Hepatocyte (in vitro differentiated cells): ENCODE measurements at regions not wholly inside any gene's neighbourhood (a gene's known extent, or its start where the extent isn't known, plus 50 kb on each side); places are given as distances from the start of the nearest gene placed in this dataset.
"Not testable (repeated sequence)": the region's sequence is repeated elsewhere in the genome, so short reads cannot be mapped to it uniquely, and the experiment has no call there.

Experiments
- DNase-seq: peaks from one replicate; pipeline ENCODE4 v3.0.0-alpha.2; 2016; ENCODE audit warnings: low spot score
- H2AFZ ChIP-seq: fragments of 200-600 bp; sonication (generic); 2 replicates; pipeline ENCODE4 v1.6.0; 2016; ENCODE audit warnings: antibody characterized with exemption, mild to moderate bottlenecking
- H3K27ac ChIP-seq: fragments of 200-600 bp; sonication (generic); 2 replicates; pipeline ENCODE4 v1.5.1; 2016; ENCODE audit warnings: mild to moderate bottlenecking
- H3K27me3 ChIP-seq: fragments of 200-600 bp; sonication (generic); 2 replicates; pipeline ENCODE4 v1.6.1; 2016
- H3K36me3 ChIP-seq: fragments of 200-600 bp; sonication (generic); replicated peaks from 2 replicates; pipeline ENCODE4 v1.5.1; 2016; ENCODE audit warnings: low read depth; ENCODE audit not compliant: insufficient read depth
- H3K4me1 ChIP-seq: fragments of 200-600 bp; sonication (generic); 2 replicates; pipeline ENCODE4 v1.5.1; 2016; ENCODE audit warnings: mild to moderate bottlenecking, moderate library complexity; ENCODE audit not compliant: insufficient read depth
- H3K4me2 ChIP-seq: fragments of 200-600 bp; sonication (generic); 2 replicates; pipeline ENCODE4 v1.6.0; 2016
- H3K4me3 ChIP-seq: fragments of 200-600 bp; sonication (generic); 2 replicates; pipeline ENCODE4 v1.5.1; 2016; ENCODE audit warnings: mild to moderate bottlenecking
- H3K79me2 ChIP-seq: fragments of 200-600 bp; sonication (generic); 2 replicates; pipeline ENCODE4 v1.6.0; 2017; ENCODE audit warnings: mild to moderate bottlenecking
- H3K9me2 ChIP-seq: fragments of 200-600 bp; sonication (generic); replicated peaks from 2 replicates; pipeline ENCODE4 v1.6.0; 2017; ENCODE audit warnings: mild to moderate bottlenecking; ENCODE audit not compliant: insufficient read depth
- H3K9me3 ChIP-seq: fragments of 200-600 bp; sonication (generic); 2 replicates; pipeline ENCODE4 v1.5.1; 2016; ENCODE audit warnings: low read depth, mild to moderate bottlenecking
- H4K20me1 ChIP-seq: fragments of 200-600 bp; sonication (generic); 2 replicates; pipeline ENCODE4 v1.6.0; 2016; ENCODE audit warnings: mild to moderate bottlenecking; ENCODE audit not compliant: insufficient read depth, poor library complexity, severe bottlenecking
- EZH2 ChIP-seq: fragments of 200-600 bp; sonication (generic); IDR thresholded peaks from 2 replicates; pipeline ENCODE4 v1.6.1; 2016; ENCODE audit warnings: antibody characterized with exemption, mild to moderate bottlenecking, borderline replicate concordance
- EZH2phosphoT487 ChIP-seq: fragments of 200-600 bp; sonication (generic); IDR thresholded peaks from one replicate; pipeline ENCODE4 v1.6.1; 2018; ENCODE audit warnings: antibody characterized with exemption, mild to moderate bottlenecking, low read depth, moderate library complexity; ENCODE audit not compliant: unreplicated experiment, severe bottlenecking
- WGBS: methylation state at CpG from one replicate; pipeline ENCODE4 v1.1.6; 2016; ENCODE audit warnings: low lambda C conversion rate; ENCODE audit errors: missing lambda C conversion rate; 5-methylcytosine and 5-hydroxymethylcytosine counted together
- TF ChIP-seq, protein P1 (sequence below): fragments of 200-600 bp; sonication (generic); IDR thresholded peaks from 2 replicates; pipeline ENCODE4 v1.5.1; 2016; ENCODE audit warnings: antibody characterized with exemption, mild to moderate bottlenecking; ENCODE audit not compliant: poor library complexity

DNA sequence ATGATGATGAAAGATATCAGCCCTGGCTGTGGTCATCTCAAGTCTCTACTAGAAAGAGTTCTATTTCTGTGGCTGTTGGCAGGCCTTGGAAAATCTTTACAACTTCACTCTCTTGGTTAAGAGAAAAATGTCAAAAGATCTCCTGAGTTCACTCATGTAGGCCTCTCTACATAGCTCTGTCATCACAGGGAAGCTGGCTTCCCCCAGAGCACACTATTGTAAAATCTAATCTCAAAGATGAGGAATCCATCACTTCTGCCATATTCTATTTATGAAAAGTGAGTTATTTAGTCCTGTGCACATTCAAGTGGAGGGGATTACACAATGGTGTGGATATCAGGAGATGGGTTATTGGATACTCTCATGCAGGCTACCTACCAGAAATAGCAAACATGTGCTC is 388.4 kb upstream of the HS3ST1 start:
- Histone ChIP-seq H2AFZ (no peak overlapping the region), H3K4me2 (no peak overlapping the region), H3K36me3 (no peaks in the 10 kb centered on the region), H3K27me3 (no peaks in the 10 kb centered on the region), H3K4me1 (no peaks in the 10 kb centered on the region), H3K9me2 (no peaks in the 10 kb centered on the region), H3K4me3 (no peak overlapping the region), H3K79me2 (no peaks in the 10 kb centered on the region), H4K20me1 (no peaks in the 10 kb centered on the region), H3K27ac (no peak overlapping the region), H3K9me3 (no peaks in the 10 kb centered on the region)
- TF ChIP-seq EZH2 (no peak), EZH2phosphoT487 (no peak)
- no peak for DNase-seq

DNA sequence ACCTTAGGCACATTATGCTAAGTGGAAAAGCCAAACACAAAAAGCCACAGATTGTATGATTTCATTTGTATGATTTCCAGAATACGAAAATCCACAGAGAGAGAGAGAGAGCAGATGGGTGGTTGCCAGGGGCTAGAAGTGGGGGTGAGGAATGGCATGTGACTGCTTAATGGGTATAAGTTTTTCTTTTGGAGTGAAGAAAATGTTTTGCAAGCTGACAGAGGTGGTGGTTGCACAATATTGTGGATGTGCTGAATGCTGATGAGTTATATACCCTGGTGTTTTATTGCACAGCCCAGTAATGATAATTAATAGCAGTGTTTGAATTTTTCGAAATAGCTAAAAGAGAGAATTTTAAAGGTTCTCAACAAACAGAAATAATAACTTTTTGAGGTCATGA is 386.1 kb upstream of the HS3ST1 start:
- Histone ChIP-seq H3K27me3 (no peaks in the 10 kb centered on the region), H3K9me3 (no peaks in the 10 kb centered on the region), H3K36me3 (no peaks in the 10 kb centered on the region), H3K79me2 (no peaks in the 10 kb centered on the region), H3K4me1 (no peaks in the 10 kb centered on the region), H3K27ac (no peak overlapping the region), H3K4me3 (no peak overlapping the region), H2AFZ (no peak overlapping the region), H4K20me1 (no peaks in the 10 kb centered on the region), H3K4me2 (no peak overlapping the region), H3K9me2 (no peaks in the 10 kb centered on the region)
- TF ChIP-seq, protein P1, sequence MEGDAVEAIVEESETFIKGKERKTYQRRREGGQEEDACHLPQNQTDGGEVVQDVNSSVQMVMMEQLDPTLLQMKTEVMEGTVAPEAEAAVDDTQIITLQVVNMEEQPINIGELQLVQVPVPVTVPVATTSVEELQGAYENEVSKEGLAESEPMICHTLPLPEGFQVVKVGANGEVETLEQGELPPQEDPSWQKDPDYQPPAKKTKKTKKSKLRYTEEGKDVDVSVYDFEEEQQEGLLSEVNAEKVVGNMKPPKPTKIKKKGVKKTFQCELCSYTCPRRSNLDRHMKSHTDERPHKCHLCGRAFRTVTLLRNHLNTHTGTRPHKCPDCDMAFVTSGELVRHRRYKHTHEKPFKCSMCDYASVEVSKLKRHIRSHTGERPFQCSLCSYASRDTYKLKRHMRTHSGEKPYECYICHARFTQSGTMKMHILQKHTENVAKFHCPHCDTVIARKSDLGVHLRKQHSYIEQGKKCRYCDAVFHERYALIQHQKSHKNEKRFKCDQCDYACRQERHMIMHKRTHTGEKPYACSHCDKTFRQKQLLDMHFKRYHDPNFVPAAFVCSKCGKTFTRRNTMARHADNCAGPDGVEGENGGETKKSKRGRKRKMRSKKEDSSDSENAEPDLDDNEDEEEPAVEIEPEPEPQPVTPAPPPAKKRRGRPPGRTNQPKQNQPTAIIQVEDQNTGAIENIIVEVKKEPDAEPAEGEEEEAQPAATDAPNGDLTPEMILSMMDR = no peak
- no peak for TF ChIP-seq EZH2phosphoT487
- no peak for DNase-seq
- WGBS = 91% methylated on average over 2 of the region's 2 CpGs

DNA sequence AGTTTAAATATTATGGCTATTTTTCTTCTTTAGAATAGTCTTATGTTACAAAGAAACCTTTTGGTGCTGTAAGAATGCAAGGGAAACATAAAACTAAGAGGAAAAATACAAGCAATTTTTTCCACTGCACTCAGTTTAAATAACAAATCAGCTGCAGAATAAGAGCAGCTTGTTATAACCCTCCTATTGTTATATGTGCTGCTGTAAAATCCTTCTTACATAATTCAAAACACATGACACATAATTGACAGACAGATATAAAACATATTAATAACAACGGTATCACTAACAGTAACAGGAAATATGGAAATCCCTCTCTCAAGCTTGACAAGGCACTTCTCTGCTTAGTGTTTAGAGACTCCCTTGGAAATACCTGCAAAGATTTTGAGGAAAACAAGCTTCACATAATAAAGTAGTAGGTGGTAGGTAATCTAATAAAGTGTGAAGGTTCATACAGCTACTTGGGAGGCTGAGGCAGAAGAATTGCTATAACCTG is 385.3 kb upstream of the HS3ST1 start:
- no peaks in the 10 kb centered on the region for H3K27me3 ChIP-seq
- H4K20me1 ChIP-seq = no peaks in the 10 kb centered on the region
- 76% methylated on average over 1 of the region's 1 CpG for WGBS
- no peaks in the 10 kb centered on the region for H3K9me3 ChIP-seq
- no peak overlapping the region for H3K27ac ChIP-seq
- H3K79me2 ChIP-seq = no peaks in the 10 kb centered on the region
- no peak overlapping the region for H2AFZ ChIP-seq
- H3K9me2 ChIP-seq = no peaks in the 10 kb centered on the region
- TF ChIP-seq EZH2phosphoT487 = no peak
- TF ChIP-seq, protein P1 = no peak
- TF ChIP-seq EZH2 = no peak
- H3K36me3 ChIP-seq = no peaks in the 10 kb centered on the region
- H3K4me2 ChIP-seq = no peak overlapping the region
- no peaks in the 10 kb centered on the region for H3K4me1 ChIP-seq
- no peak for DNase-seq
- no peak overlapping the region for H3K4me3 ChIP-seq

DNA sequence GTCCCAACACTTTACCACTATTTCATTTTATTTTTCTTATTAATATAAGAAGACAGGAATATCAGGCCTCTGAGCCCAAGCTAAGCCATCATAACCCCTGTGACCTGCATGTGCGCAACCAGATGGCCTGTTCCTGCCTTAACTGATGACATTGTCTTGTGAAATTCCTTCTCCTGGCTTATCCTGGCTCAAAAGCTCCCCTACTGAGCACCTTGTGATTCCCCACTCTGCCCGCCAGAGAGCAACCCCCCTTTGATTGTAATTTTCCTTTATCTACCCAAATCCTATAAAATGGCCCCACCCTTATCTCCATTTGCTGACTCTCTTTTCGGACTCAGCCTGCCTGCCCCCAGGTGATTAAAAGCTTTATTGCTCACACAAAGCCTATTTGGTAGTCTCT is 382.8 kb upstream of the HS3ST1 start:
- H3K36me3 ChIP-seq, H3K9me2 ChIP-seq, DNase-seq, H3K79me2 ChIP-seq, H3K4me1 ChIP-seq, H3K4me2 ChIP-seq, H2AFZ ChIP-seq, H3K27me3 ChIP-seq, H3K27ac ChIP-seq, H4K20me1 ChIP-seq, H3K9me3 ChIP-seq, H3K4me3 ChIP-seq: not testable (repeated sequence)
- 79% methylated on average over 3 of the region's 3 CpGs for WGBS

DNA sequence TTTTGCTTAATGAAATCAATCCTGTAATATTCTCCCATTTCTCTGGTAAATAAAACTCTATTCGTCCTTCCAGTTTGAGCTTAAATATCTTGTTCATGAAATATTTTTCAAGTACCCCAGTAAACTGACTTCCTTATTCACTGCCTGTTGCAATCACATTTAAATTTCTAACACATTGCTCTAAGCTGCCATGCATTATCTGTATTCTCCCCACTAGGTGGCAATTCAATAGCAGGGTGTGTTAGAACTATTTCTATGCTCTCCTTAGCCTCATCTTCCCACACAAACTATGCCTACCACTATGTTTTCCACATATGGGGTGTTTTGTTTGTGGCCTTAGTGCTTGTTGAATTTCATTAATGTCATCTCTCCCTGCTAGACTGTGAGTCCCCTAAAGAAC is 377.1 kb upstream of the HS3ST1 start:
- no peak overlapping the region for H3K27ac ChIP-seq
- TF ChIP-seq, protein P1 = peak; percentile 57
- no peak for TF ChIP-seq EZH2phosphoT487
- DNase-seq = peak; percentile 48
- no peaks in the 10 kb centered on the region for H3K9me2 ChIP-seq
- no peaks in the 10 kb centered on the region for H3K36me3 ChIP-seq
- H3K9me3 ChIP-seq = no peaks in the 10 kb centered on the region
- WGBS = 82% methylated on average over 1 of the region's 1 CpG
- no peak overlapping the region for H3K4me3 ChIP-seq
- H4K20me1 ChIP-seq = no peaks in the 10 kb centered on the region
- no peaks in the 10 kb centered on the region for H3K79me2 ChIP-seq
- H3K4me2 ChIP-seq = no peak overlapping the region
- H2AFZ ChIP-seq = no peak overlapping the region
- H3K4me1 ChIP-seq = peaks cover 12% of the 10 kb centered on the region
- no peaks in the 10 kb centered on the region for H3K27me3 ChIP-seq
